Breast epithelium (tissue), 3 donors: ENCODE measurements at regions not wholly inside any gene's neighbourhood (a gene's known extent, or its start where the extent isn't known, plus 50 kb on each side); places are given as distances from the start of the nearest gene placed in this dataset.

Experiments
- POLR2A ChIP-seq: fragments of 450-650 bp; IDR thresholded peaks from one replicate; pipeline ENCODE4 v1.6.1; 2016; ENCODE audit warnings: antibody characterized with exemption, mild to moderate bottlenecking, moderate library complexity
- TF ChIP-seq, protein P1 (sequence below), 3 donors: fragments of 450-650 bp; IDR thresholded peaks; one replicate each; pipeline ENCODE4 v1.5.1; 2016 to 2017; ENCODE audit warnings: antibody characterized with exemption in 3 of 3, mild to moderate bottlenecking in 3 of 3, moderate library complexity in 3 of 3

- TF ChIP-seq POLR2A: no peak
- TF ChIP-seq, protein P1, sequence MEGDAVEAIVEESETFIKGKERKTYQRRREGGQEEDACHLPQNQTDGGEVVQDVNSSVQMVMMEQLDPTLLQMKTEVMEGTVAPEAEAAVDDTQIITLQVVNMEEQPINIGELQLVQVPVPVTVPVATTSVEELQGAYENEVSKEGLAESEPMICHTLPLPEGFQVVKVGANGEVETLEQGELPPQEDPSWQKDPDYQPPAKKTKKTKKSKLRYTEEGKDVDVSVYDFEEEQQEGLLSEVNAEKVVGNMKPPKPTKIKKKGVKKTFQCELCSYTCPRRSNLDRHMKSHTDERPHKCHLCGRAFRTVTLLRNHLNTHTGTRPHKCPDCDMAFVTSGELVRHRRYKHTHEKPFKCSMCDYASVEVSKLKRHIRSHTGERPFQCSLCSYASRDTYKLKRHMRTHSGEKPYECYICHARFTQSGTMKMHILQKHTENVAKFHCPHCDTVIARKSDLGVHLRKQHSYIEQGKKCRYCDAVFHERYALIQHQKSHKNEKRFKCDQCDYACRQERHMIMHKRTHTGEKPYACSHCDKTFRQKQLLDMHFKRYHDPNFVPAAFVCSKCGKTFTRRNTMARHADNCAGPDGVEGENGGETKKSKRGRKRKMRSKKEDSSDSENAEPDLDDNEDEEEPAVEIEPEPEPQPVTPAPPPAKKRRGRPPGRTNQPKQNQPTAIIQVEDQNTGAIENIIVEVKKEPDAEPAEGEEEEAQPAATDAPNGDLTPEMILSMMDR (IDR thresholded peaks at IDR 0.05): no peak
Observed at GRCh38 chr14:29290441-29290840, 523.9 kb downstream of the FOXG1 start.
